Natural killer cell (primary cell): ENCODE measurements at regions not wholly inside any gene's neighbourhood (a gene's known extent, or its start where the extent isn't known, plus 50 kb on each side); places are given as distances from the start of the nearest gene placed in this dataset.

Experiments used
- ATAC-seq, 3 donors: fragments of 150-1000 bp in 2 of 3; fragments of 200-7000 bp in 1 of 3; cut with Tn5 transposase; 1 replicate in 1 of 3; 2 replicates in 2 of 3; pipeline ENCODE4 v1.10.0; 2021; ENCODE audit warnings: mild to moderate bottlenecking in 2 of 3, moderate library complexity in 2 of 3
- DNase-seq, 2 donors: peaks; one replicate each; pipeline versions ENCODE4 v3.0.0 to v3.0.0-alpha.2; 2013 to 2021; ENCODE audit warnings: mixed read lengths in 1 of 2
- H3K27ac ChIP-seq: one replicate; pipeline ENCODE4 v1.5.1; 2013; ENCODE audit warnings: mild to moderate bottlenecking, low read length
- H3K27me3 ChIP-seq: one replicate; pipeline ENCODE4 v1.6.1; 2013; ENCODE audit warnings: low read length; ENCODE audit not compliant: control insufficient read depth, insufficient read depth
- H3K36me3 ChIP-seq: one replicate; pipeline ENCODE4 v1.6.1; 2013; ENCODE audit warnings: low read length; ENCODE audit not compliant: control insufficient read depth, insufficient read depth
- H3K4me1 ChIP-seq: one replicate; pipeline ENCODE4 v1.6.1; 2013; ENCODE audit warnings: low read length; ENCODE audit not compliant: control insufficient read depth, insufficient read depth
- H3K4me3 ChIP-seq: one replicate; pipeline ENCODE4 v1.5.1; 2013; ENCODE audit warnings: low read length
- H3K9me3 ChIP-seq: one replicate; pipeline ENCODE4 v1.6.1; 2013; ENCODE audit warnings: low read length; ENCODE audit not compliant: control insufficient read depth, insufficient read depth
- H3K27ac Mint-ChIP-seq, 2 donors: one replicate each; pipeline ENCODE4 v1.8.0; 2022; ENCODE audit warnings: mild to moderate bottlenecking in 2 of 2, mixed read lengths in 2 of 2, moderate library complexity in 1 of 2
- H3K27me3 Mint-ChIP-seq, 2 donors: one replicate each; pipeline ENCODE4 v1.8.0; 2022; ENCODE audit warnings: low read depth in 2 of 2, mixed read lengths in 2 of 2
- H3K36me3 Mint-ChIP-seq: one replicate; pipeline ENCODE4 v1.8.0; 2022; ENCODE audit warnings: mixed read lengths
- H3K4me1 Mint-ChIP-seq, 2 donors: one replicate each; pipeline ENCODE4 v1.8.0; 2022; ENCODE audit warnings: mixed read lengths in 2 of 2
- H3K4me3 Mint-ChIP-seq: one replicate; pipeline ENCODE4 v1.8.0; 2022; ENCODE audit warnings: mild to moderate bottlenecking, moderate library complexity, mixed read lengths
- H3K9me3 Mint-ChIP-seq, 2 donors: one replicate each; pipeline ENCODE4 v1.8.0; 2022; ENCODE audit warnings: mixed read lengths in 2 of 2
- WGBS: methylation state at CpG from one replicate; pipeline ENCODE4 v1.1.7; 2013; ENCODE audit warnings: missing lambda C conversion rate; ENCODE audit not compliant: insufficient coverage; 5-methylcytosine and 5-hydroxymethylcytosine counted together
- intact Hi-C: fragments of 100-400 bp; cut with micrococcal nuclease; formaldehyde crosslinking; loops from one replicate; pipeline ENCODE4 v1.14.2; 2022
- TF ChIP-seq, protein P1 (sequence below): fragments of 200-600 bp; IDR thresholded peaks from one replicate; pipeline ENCODE4 v1.8.0; 2022; ENCODE audit warnings: antibody characterized with exemption

DNA sequence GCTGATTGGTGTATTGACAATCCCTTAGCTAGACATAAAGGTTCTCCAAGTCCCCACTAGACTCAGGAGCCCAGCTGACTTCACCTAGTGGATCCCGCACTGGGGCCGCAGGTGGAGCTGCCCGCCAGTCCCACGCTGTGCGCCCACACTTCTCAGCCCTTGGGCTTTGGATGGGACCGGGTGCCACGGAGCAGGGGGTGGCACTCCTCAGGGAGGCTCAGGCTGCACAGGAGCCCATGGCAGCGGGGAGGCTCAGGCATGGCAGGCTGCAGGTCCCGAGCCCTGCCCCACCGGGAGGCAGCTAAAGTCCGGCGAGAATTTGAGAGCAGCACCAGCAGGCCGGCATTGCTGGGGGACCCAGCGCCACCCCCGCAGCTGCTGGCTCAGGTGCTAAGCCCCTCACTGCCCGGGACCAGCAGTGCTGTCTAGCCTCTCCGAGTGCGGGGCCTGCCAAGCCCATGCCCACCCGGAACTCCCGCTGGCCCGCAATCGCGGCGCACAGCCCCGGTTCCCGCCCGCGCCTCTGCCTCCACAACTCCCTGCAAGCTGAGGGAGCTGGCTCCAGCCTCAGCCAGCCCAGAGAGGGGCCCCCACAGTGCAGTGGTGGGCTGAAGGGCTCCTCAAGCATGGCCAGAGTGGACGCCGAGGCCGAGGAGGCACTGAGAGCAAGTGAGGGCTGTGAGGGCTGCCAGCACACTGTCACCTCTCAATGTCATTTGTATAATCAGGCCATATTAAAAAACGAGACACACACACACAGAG, 437.2 kb downstream of the CSNK1G3 start:
- no peaks in the 10 kb centered on the region for H3K36me3 ChIP-seq
- H3K27ac ChIP-seq, result no peak overlapping the region
- ATAC-seq (no peak), DNase-seq (no peak)
- Mint-ChIP-seq H3K9me3 (peaks cover 6 to 11% of the 10 kb centered on the region in 2 donors), H3K27me3 (no peaks in the 10 kb centered on the region), H3K36me3 (no peaks in the 10 kb centered on the region), H3K4me3 (no peak overlapping the region), H3K27ac (no peak overlapping the region), H3K4me1 (no peaks in the 10 kb centered on the region)
- intact Hi-C loops, result no loop called here
- no peaks in the 10 kb centered on the region for H3K9me3 ChIP-seq
- 97% methylated on average over 32 of the region's 32 CpGs for WGBS
- H3K4me1 ChIP-seq, result no peaks in the 10 kb centered on the region
- no peaks in the 10 kb centered on the region for H3K27me3 ChIP-seq
- TF ChIP-seq, protein P1, sequence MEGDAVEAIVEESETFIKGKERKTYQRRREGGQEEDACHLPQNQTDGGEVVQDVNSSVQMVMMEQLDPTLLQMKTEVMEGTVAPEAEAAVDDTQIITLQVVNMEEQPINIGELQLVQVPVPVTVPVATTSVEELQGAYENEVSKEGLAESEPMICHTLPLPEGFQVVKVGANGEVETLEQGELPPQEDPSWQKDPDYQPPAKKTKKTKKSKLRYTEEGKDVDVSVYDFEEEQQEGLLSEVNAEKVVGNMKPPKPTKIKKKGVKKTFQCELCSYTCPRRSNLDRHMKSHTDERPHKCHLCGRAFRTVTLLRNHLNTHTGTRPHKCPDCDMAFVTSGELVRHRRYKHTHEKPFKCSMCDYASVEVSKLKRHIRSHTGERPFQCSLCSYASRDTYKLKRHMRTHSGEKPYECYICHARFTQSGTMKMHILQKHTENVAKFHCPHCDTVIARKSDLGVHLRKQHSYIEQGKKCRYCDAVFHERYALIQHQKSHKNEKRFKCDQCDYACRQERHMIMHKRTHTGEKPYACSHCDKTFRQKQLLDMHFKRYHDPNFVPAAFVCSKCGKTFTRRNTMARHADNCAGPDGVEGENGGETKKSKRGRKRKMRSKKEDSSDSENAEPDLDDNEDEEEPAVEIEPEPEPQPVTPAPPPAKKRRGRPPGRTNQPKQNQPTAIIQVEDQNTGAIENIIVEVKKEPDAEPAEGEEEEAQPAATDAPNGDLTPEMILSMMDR, result no peak
- H3K4me3 ChIP-seq, result no peak overlapping the region

DNA sequence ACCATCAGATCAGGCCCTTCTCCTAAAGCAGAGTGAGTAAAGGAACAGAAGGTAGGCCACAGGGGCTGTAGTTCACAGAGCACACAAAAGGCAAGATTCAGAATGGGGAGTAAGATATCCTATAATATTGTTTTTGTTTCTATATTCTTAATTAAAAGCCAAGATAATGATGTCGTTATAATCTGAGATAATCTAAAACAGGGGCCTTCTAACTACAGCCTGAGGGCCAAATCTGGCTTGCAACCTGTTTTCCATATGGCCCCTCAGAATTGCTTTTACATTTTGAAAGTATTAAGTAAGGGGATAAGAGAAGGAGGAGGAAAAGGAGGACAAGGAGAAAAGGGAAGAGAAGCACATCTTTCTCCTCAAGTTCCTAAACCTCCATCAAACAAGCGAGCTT, 435.8 kb downstream of the CSNK1G3 start:
- Histone ChIP-seq H3K27me3 (no peaks in the 10 kb centered on the region), H3K9me3 (no peaks in the 10 kb centered on the region), H3K36me3 (no peaks in the 10 kb centered on the region), H3K4me3 (no peak overlapping the region), H3K4me1 (no peaks in the 10 kb centered on the region), H3K27ac (no peak overlapping the region)
- Mint-ChIP-seq H3K4me3 (no peak overlapping the region), H3K9me3 (peaks cover 8 to 16% of the 10 kb centered on the region in 2 donors), H3K4me1 (no peaks in the 10 kb centered on the region), H3K27ac (no peak overlapping the region), H3K36me3 (no peaks in the 10 kb centered on the region), H3K27me3 (no peaks in the 10 kb centered on the region)
- DNase-seq, result no peak
- 88% methylated on average over 1 of the region's 2 CpGs for WGBS
- TF ChIP-seq, protein P1, result no peak
- intact Hi-C loops, result no loop called here
- ATAC-seq, result no peak

DNA sequence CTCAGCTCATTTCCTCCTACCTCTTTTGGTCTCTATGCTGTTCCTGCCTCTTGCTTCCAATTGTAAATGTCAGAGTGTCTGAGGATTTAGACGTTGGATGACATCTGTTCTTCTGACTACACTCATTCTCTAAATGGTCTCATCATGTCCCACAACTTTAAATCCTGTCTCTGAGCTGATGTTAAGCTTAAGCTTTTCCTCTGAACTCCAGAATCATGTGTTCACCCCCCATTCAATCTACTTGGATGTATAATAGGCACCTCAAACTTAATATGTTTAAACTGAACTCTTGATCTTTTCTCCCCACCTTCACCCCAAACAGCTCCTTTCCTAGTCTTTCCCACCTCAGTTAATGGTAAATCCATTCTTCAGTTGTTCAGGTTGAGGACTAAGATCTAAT, 433.6 kb downstream of the CSNK1G3 start:
- no peaks in the 10 kb centered on the region for H3K4me1 ChIP-seq
- no peak overlapping the region for H3K27ac ChIP-seq
- TF ChIP-seq, protein P1, result no peak

DNA sequence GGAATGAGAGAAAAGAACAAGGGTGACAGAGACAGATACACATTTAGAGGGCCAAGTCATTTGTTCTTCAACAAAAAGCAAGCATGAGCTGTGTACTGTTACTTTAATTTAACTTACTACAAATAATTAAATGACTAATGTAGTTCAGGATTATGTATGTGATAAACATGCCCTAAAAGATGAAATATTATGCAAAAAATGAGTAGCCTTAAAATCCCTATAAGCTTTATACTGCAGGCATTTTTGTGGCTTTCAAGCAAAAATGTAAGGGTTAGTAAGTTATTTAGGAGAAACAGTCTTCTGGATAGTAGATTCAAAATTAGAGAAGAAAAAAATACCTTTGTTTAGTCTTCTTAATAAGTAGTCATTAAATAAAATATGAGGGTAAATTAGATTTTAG, 431.2 kb downstream of the CSNK1G3 start:
- H3K9me3 Mint-ChIP-seq, result peaks cover 5 to 17% of the 10 kb centered on the region in 2 donors

More for the DNA sequence above, 433.6 kb downstream of the CSNK1G3 start:
- 80% methylated on average over 1 of the region's 1 CpG for WGBS
- H3K4me3 Mint-ChIP-seq, result no peak overlapping the region
- no peaks in the 10 kb centered on the region for H3K36me3 Mint-ChIP-seq
- ATAC-seq, result no peak
- H3K9me3 ChIP-seq, result no peaks in the 10 kb centered on the region
- no peaks in the 10 kb centered on the region for H3K36me3 ChIP-seq
- no peaks in the 10 kb centered on the region for H3K4me1 Mint-ChIP-seq
- DNase-seq, result no peak
- no peaks in the 10 kb centered on the region for H3K27me3 ChIP-seq
- no peak overlapping the region for H3K27ac Mint-ChIP-seq
- peaks cover 7 to 19% of the 10 kb centered on the region in 2 donors for H3K9me3 Mint-ChIP-seq
- no peaks in the 10 kb centered on the region for H3K27me3 Mint-ChIP-seq
- H3K4me3 ChIP-seq, result no peak overlapping the region
- intact Hi-C loops, result no loop called here

More for the DNA sequence above, 431.2 kb downstream of the CSNK1G3 start:
- TF ChIP-seq, protein P1, result no peak
- ATAC-seq, result no peak
- Mint-ChIP-seq H3K4me1 (no peaks in the 10 kb centered on the region), H3K27me3 (no peaks in the 10 kb centered on the region), H3K4me3 (no peak overlapping the region), H3K27ac (no peak overlapping the region), H3K36me3 (no peaks in the 10 kb centered on the region)
- Histone ChIP-seq H3K4me1 (no peaks in the 10 kb centered on the region), H3K27ac (no peak overlapping the region), H3K36me3 (no peaks in the 10 kb centered on the region), H3K27me3 (no peaks in the 10 kb centered on the region), H3K9me3 (peaks cover 3% of the 10 kb centered on the region), H3K4me3 (no peak overlapping the region)
- intact Hi-C loops, result no loop called here
- DNase-seq, result no peak
